ENCODE measurements at regions not wholly inside any gene's neighbourhood (a gene's known extent, or its start where the extent isn't known, plus 50 kb on each side); places are given as distances from the start of the nearest gene placed in this dataset.

DNA sequence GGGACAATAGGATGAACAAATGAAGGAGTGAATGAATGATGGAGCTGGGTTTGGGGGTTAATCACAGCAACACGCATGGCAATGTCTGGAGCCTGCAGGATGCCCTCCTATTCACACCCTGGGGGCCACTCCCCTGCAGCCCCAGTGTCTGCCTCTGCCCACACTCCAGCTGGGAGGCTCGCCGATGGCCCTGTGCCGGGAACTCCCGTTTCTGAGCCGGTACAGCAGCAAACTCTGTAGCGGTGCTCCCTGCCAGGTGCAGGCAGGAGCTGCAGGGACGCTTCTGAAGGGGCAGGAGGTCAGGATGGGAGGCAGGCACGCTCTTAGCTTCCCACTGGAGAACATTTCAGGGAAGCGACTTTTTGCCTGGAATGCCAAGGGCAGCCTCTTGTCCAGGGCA lies 55.4 kb upstream of the NCOR2 start:
- in situ Hi-C loops (cut with HindIII; ENCODE audit: low pct_unique_long_range_greater_than_20kb, low sequenced_read_pairs) = no loop called here
- no peak for TF ChIP-seq JUND (IDR thresholded peaks at IDR 0.05; ENCODE audit: low read depth)

DNA sequence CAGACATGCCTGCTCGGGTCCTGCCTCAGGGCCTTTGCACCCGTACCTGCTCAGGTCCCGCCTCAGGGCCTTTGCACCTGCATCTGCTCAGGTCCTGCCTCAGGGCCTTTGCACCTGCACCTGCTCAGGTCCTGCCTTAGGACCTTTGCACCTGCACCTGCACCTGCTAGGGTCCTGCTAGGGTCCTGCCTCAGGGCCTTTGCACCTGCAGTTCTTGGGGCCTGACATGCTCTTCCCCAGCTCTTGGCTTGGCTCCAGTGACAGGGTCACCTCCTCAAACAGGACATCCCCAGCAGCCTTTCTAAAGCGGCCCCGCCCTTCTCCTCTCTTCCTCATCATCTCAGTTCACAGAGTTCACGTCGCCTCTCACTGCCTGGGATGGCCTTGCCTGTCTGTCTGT lies 54.9 kb upstream of the NCOR2 start:
- in situ Hi-C loops (cut with HindIII; ENCODE audit: low pct_unique_long_range_greater_than_20kb, low sequenced_read_pairs) = no loop called here
- TF ChIP-seq JUND (IDR thresholded peaks at IDR 0.05; ENCODE audit: low read depth) = no peak
- DNase-seq (ENCODE audit: low read depth in 1 of 2, low spot score in 1 of 2) = no peak

More for the DNA sequence above, 55.4 kb upstream of the NCOR2 start:
- DNase-seq (ENCODE audit: low read depth in 1 of 2, low spot score in 1 of 2) = no peak

- DNase-seq (ENCODE audit: low read depth in 1 of 2, low spot score in 1 of 2) = no peak
- no peak for TF ChIP-seq JUND (IDR thresholded peaks at IDR 0.05; ENCODE audit: low read depth)
- in situ Hi-C loops (cut with HindIII; ENCODE audit: low pct_unique_long_range_greater_than_20kb, low sequenced_read_pairs) = no loop called here
These were observed 53.9 kb upstream of the NCOR2 start for GRCh38 chr12:124621296-124621660.

GRCh38 chr12:124620606-124621295 lies 53.3 kb upstream of the NCOR2 start:
- in situ Hi-C loops (cut with HindIII; ENCODE audit: low pct_unique_long_range_greater_than_20kb, low sequenced_read_pairs) = no loop called here
- no peak for DNase-seq (ENCODE audit: low read depth in 1 of 2, low spot score in 1 of 2)
- TF ChIP-seq JUND (IDR thresholded peaks at IDR 0.05; ENCODE audit: low read depth) = no peak

- in situ Hi-C loops (cut with HindIII; ENCODE audit: low pct_unique_long_range_greater_than_20kb, low sequenced_read_pairs) = no loop called here
These were observed 51.0 kb upstream of the NCOR2 start for GRCh38 chr12:124618291-124618902.

GRCh38 chr12:124617615-124618014 lies 50.2 kb upstream of the NCOR2 start:
- in situ Hi-C loops (cut with HindIII; ENCODE audit: low pct_unique_long_range_greater_than_20kb, low sequenced_read_pairs) = no loop called here
- no peak for TF ChIP-seq JUND (IDR thresholded peaks at IDR 0.05; ENCODE audit: low read depth)
- DNase-seq (ENCODE audit: low read depth in 1 of 2, low spot score in 1 of 2) = peak; percentile 50 to 60

More at GRCh38 chr12:124618291-124618902, 51.0 kb upstream of the NCOR2 start:
- DNase-seq (ENCODE audit: low read depth in 1 of 2, low spot score in 1 of 2) = no peak
- no peak for TF ChIP-seq JUND (IDR thresholded peaks at IDR 0.05; ENCODE audit: low read depth)
